K562 (cell line): ENCODE measurements at regions not wholly inside any gene's neighbourhood (a gene's known extent, or its start where the extent isn't known, plus 50 kb on each side); places are given as distances from the start of the nearest gene placed in this dataset.

ENCODE experiments used
- ATAC-seq: fragments of 200-7000 bp; cut with Tn5 transposase; 3 replicates; pipeline ENCODE4 v1.9.1; 2020; ENCODE audit warnings: moderate library complexity
- BruUV-seq: library from RNA; stranded (reverse); fragments of 400-500 nt; replicated peaks from 2 replicates; lab custom pipeline; 2021; lab: Mats Ljungman, UMichigan
- CTCF ChIA-PET: fragments of 300-600 bp; formaldehyde crosslinking; extraction: SDS; loops from one replicate; lab custom pipeline; 2021; ENCODE audit warnings: low intra/inter-chr PET ratio; lab: Yijun Ruan, JAX
- POLR2A ChIA-PET: fragments of 300-600, 350-650 bp; sonication (Branson Sonifier 250); formaldehyde crosslinking; extraction: SDS; loops from one replicate; lab custom pipeline; 2021; ENCODE audit warnings: antibody characterized with exemption, inconsistent platforms; lab: Yijun Ruan, JAX
- DNase-seq, 4 experiments: peaks; one replicate each; pipeline versions ENCODE4 v3.0.0 to v3.0.0-alpha.2; 2011 to 2018; ENCODE audit warnings: low spot score in 3 of 4, mixed read lengths in 3 of 4; ENCODE audit errors: extremely low read depth in 1 of 4
- FAIRE-seq: peaks from 2 replicates; lab custom pipeline; 2011; peaks lifted over from hg19 to GRCh38; lab: Jason Lieb, UNC
- H2AFZ ChIP-seq: 2 replicates; pipeline ENCODE4 v1.6.0; 2011; ENCODE audit warnings: low read depth, low read length, control low read depth, inconsistent platforms
- H3K27ac ChIP-seq: fragments of 200-600 bp; 3 replicates; pipeline ENCODE4 v1.8.0; 2011; ENCODE audit warnings: low read depth, mild to moderate bottlenecking, control low read depth, inconsistent platforms, low read length, moderate library complexity, mixed read lengths; ENCODE audit errors: extremely low read depth
- H3K27me3 ChIP-seq, 2 experiments: fragments of 300-600 bp in 1 of 2; 2 replicates in 1 of 2; 3 replicates in 1 of 2; pipeline versions ENCODE4 v1.6.0 to v1.8.0; 2011; ENCODE audit warnings: inconsistent platforms in 2 of 2, low read length in 2 of 2, mild to moderate bottlenecking in 1 of 2, mixed read lengths in 1 of 2, moderate library complexity in 1 of 2; ENCODE audit not compliant: control insufficient read depth in 2 of 2, insufficient read depth in 2 of 2
- H3K36me3 ChIP-seq: fragments of 300-600 bp; 3 replicates; pipeline ENCODE4 v1.8.0; 2011; ENCODE audit warnings: mild to moderate bottlenecking, low read length, inconsistent platforms; ENCODE audit not compliant: control insufficient read depth, insufficient read depth
- H3K4me1 ChIP-seq, 2 experiments: fragments of 200-600 bp in 1 of 2; replicated peaks in 1 of 2; 2 replicates in 1 of 2; 3 replicates in 1 of 2; pipeline versions ENCODE4 v1.5.1 to v1.8.0; 2011; ENCODE audit warnings: inconsistent platforms in 2 of 2, low read length in 2 of 2, mild to moderate bottlenecking in 1 of 2, mixed read lengths in 1 of 2, moderate library complexity in 1 of 2; ENCODE audit not compliant: control insufficient read depth in 2 of 2, insufficient read depth in 2 of 2
- H3K4me2 ChIP-seq: 2 replicates; pipeline ENCODE4 v1.6.1; 2011; ENCODE audit warnings: low read length, control low read depth, inconsistent platforms, mixed read lengths; ENCODE audit not compliant: insufficient read depth
- H3K4me3 ChIP-seq: fragments of 200-600 bp; sonication (generic), shearing (Covaris generic); 2 replicates; pipeline ENCODE4 v1.5.1; 2016; ENCODE audit warnings: control low read depth, inconsistent platforms
- H3K79me2 ChIP-seq: fragments of 200-600 bp; 3 replicates; pipeline ENCODE4 v1.8.0; 2011; ENCODE audit warnings: low read length, inconsistent platforms; ENCODE audit not compliant: control insufficient read depth, insufficient read depth
- H3K9ac ChIP-seq, 2 experiments: 2 replicates each; pipeline versions ENCODE4 v1.6.0 to v1.6.1; 2011; ENCODE audit warnings: low read depth in 2 of 2, low read length in 2 of 2, control low read depth in 1 of 2, inconsistent platforms in 1 of 2, mild to moderate bottlenecking in 1 of 2, mixed read lengths in 1 of 2; ENCODE audit not compliant: insufficient read depth in 1 of 2
- H3K9me1 ChIP-seq: one replicate; pipeline ENCODE4 v1.6.0; 2011; ENCODE audit warnings: inconsistent platforms, mild to moderate bottlenecking, low read length, moderate library complexity; ENCODE audit not compliant: control insufficient read depth, insufficient read depth
- H3K9me3 ChIP-seq: replicated peaks from 2 replicates; pipeline ENCODE4 v1.5.1; 2011; ENCODE audit warnings: low read depth, low read length, inconsistent platforms; ENCODE audit not compliant: control insufficient read depth, insufficient read depth
- H4K20me1 ChIP-seq: replicated peaks from 2 replicates; pipeline ENCODE4 v1.6.1; 2011; ENCODE audit warnings: low read length, inconsistent platforms, mixed read lengths; ENCODE audit not compliant: control insufficient read depth, insufficient read depth
- ATF2 ChIP-seq: sonication (generic); formaldehyde crosslinking; IDR thresholded peaks from 2 replicates; pipeline ENCODE4 v1.8.1; 2022; ENCODE audit warnings: missing genetic modification reagents
- CREB3 ChIP-seq: fragments of 450-650 bp; conservative IDR thresholded peaks from 2 replicates; pipeline ENCODE4 v1.6.1; 2016; ENCODE audit warnings: missing genetic modification characterization, low read depth, mild to moderate bottlenecking, missing compliant biosample characterization, moderate library complexity
- HNRNPL ChIP-seq: fragments of 200-400 bp; formaldehyde crosslinking; IDR thresholded peaks from 2 replicates; pipeline ENCODE4 v1.6.1; 2017; ENCODE audit warnings: low read depth, mild to moderate bottlenecking, low read length
- IFI16 ChIP-seq: fragments of 250-450 bp; sonication (Bioruptor Pico); IDR thresholded peaks from 2 replicates; pipeline ENCODE4 v2.1.2; 2022; ENCODE audit warnings: mild to moderate bottlenecking, inconsistent platforms
- MCM5 ChIP-seq: fragments of 450-650 bp; IDR thresholded peaks from 2 replicates; pipeline ENCODE4 v1.6.1; 2016; ENCODE audit warnings: low read depth
- MYBL2 ChIP-seq, 2 experiments: fragments of 450-650 bp in 1 of 2; sonication (generic) in 1 of 2; formaldehyde crosslinking in 1 of 2; IDR thresholded peaks; 2 replicates each; pipeline versions ENCODE4 v1.6.1 to v1.8.1; 2017 to 2022; ENCODE audit warnings: borderline replicate concordance in 1 of 2, inconsistent platforms in 1 of 2, low read depth in 1 of 2, mild to moderate bottlenecking in 1 of 2, missing genetic modification reagents in 1 of 2, moderate library complexity in 1 of 2
- ZC3H4 ChIP-seq: sonication (generic); formaldehyde crosslinking; IDR thresholded peaks from 2 replicates; pipeline ENCODE4 v1.9.0; 2021; ENCODE audit warnings: missing genetic modification reagents, borderline replicate concordance
- ZKSCAN3 ChIP-seq: fragments of 250-450 bp; sonication (Bioruptor Pico); IDR thresholded peaks from 2 replicates; pipeline ENCODE4 v1.4.0; 2020
- ZNF184 ChIP-seq: sonication (generic); formaldehyde crosslinking; IDR thresholded peaks from 2 replicates; pipeline ENCODE4 v1.5.0; 2020; ENCODE audit warnings: missing genetic modification reagents
- WGBS: fragments of 100-300 bp; shearing (Covaris generic); methylation state at CpG from one replicate; pipeline ENCODE4 v1.1.6; 2016; ENCODE audit warnings: low coverage, mixed read lengths; ENCODE audit not compliant: insufficient coverage; ENCODE audit errors: missing lambda C conversion rate; 5-methylcytosine and 5-hydroxymethylcytosine counted together
- in situ Hi-C: fragments of 300-500 bp; cut with MboI; formaldehyde crosslinking; loops from 4 replicates; pipeline ENCODE4 v1.15.0; 2018; ENCODE audit warnings: inconsistent platforms, mixed read lengths
- intact Hi-C: fragments of 100-400 bp; cut with micrococcal nuclease; formaldehyde crosslinking; loops from 2 replicates; pipeline ENCODE4 v1.14.2; 2022
- TF ChIP-seq, protein P1 (sequence below): fragments of 250-450 bp; sonication (Bioruptor Pico); IDR thresholded peaks from 2 replicates; pipeline ENCODE4 v1.5.0; 2021

DNA sequence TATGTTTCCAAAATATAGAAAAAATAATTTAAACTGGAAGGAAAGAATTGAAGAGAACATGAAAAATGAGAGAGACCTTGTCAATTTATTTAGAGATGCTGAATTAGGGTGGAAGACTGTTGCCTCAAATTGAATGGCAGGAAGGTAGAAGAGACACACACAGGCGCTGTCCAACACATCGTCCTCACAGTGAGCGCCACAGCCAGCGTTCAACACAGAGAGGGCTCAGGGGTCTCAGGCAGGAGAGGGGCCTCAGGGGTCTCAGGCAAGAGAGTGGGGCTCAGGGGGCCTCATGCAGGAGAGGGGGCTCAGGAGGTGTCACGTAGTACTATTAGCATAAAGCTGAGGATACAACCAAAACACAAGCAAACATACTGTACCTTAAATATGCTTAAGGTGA is 65.7 kb downstream of the TMEM18 start:
- no TSS peak for BruUV-seq
- H3K36me3 ChIP-seq: no peaks in the 10 kb centered on the region
- DNase-seq (no peak), ATAC-seq (no peak), FAIRE-seq (no peak)
- H3K9me3 ChIP-seq: no peaks in the 10 kb centered on the region
- POLR2A ChIA-PET: interaction anchor here (0.6 kb wide), 1 partner anchor 166 kb away, joined by 3 read pairs; no protein-coding TSS in a partner anchor
- in situ Hi-C loops (no loop called here), intact Hi-C loops (no loop called here)
- H3K9me1 ChIP-seq: no peaks in the 10 kb centered on the region
- no peaks in the 10 kb centered on the region for H4K20me1 ChIP-seq
- H3K4me2 ChIP-seq: no peak overlapping the region
- no peak overlapping the region for H3K9ac ChIP-seq
- H3K4me3 ChIP-seq: no peak overlapping the region
- CTCF ChIA-PET: no interaction called here
- H3K4me1 ChIP-seq: no peaks in the 10 kb centered on the region
- 0% methylated on average over 4 of the region's 5 CpGs for WGBS
- H2AFZ ChIP-seq: no peak overlapping the region
- TF ChIP-seq ZKSCAN3 (CRISPR knock-in tag) (no peak), MCM5 (no peak), CREB3 (tag) (no peak), HNRNPL (no peak), ATF2 (no peak), MYBL2 (IDR thresholded peaks at IDR 0.05; ENCODE audit: low read depth) (no peak), MYBL2 (CRISPR knock-in tag; IDR thresholded peaks at IDR 0.05; ENCODE audit: borderline replicate concordance) (no peak), ZC3H4 (CRISPR knock-in tag) (no peak), ZNF184 (CRISPR knock-in tag) (no peak), IFI16 (CRISPR knock-in tag) (no peak)
- TF ChIP-seq, protein P1, sequence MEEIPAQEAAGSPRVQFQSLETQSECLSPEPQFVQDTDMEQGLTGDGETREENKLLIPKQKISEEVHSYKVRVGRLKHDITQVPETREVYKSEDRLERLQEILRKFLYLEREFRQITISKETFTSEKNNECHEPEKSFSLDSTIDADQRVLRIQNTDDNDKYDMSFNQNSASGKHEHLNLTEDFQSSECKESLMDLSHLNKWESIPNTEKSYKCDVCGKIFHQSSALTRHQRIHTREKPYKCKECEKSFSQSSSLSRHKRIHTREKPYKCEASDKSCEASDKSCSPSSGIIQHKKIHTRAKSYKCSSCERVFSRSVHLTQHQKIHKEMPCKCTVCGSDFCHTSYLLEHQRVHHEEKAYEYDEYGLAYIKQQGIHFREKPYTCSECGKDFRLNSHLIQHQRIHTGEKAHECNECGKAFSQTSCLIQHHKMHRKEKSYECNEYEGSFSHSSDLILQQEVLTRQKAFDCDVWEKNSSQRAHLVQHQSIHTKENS (CRISPR knock-in tag): no peak
- H3K79me2 ChIP-seq: no peaks in the 10 kb centered on the region
- H3K27me3 ChIP-seq: peaks cover 11 to 32% of the 10 kb centered on the region in 2 experiments; a peak in 4 of 5 replicates
- H3K27ac ChIP-seq: no peak overlapping the region
